ENCODE measurements at regions not wholly inside any gene's neighbourhood (a gene's known extent, or its start where the extent isn't known, plus 50 kb on each side); places are given as distances from the start of the nearest gene placed in this dataset.
A peak's percentile ranks its signal among the peaks of the same experiment; 100 is the strongest.

DNA sequence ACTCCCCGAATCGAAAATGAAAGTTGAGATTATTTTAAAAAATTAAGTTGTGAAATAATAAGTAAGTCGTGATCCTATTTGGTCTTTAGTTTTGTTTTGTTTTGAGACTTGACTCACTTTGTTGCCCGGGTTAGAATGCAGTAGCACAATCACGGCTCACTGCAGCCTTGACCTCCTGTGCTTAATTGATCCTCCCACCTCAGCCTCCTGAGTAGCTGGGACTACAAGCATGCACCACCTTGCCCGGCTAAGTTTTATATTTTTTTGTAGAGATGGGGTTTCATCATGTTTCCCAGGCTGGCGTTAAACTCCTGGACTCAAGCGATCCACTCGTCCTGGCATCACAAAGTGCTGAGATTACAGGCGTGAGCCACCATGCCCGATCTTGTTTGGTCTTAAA, 326.2 kb downstream of the MYCN start:
- DNase-seq, result no peak

DNA sequence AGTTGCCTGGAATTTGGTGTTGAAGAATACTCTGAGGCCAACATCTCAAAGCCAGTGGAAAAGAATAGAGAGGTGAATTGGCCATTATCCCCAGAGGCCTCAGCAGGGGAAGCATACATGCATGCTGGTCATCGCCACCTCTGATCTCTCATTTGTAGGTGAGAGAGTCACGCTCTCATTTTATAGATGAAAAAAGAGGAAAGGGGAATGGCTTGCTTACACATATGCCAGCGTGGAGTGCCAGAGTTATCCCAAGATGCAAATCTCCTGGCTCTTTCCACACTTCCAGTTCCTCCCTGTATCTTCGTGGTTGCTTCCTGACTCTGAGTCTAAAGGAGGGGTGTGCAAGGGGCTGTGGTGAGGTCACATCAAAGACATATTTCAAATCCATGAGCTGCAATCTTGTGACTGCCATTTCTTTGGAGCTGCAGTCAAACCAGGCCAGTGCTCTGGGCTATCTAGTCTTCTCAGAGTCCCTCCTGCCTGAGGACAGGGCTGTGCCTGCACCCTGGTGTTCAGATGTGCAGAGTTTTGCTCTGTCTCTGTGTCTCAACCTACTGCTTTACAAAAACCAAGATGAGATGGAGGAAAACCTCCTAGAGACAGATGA, 324.7 kb downstream of the MYCN start:
- DNase-seq, result no peak

DNA sequence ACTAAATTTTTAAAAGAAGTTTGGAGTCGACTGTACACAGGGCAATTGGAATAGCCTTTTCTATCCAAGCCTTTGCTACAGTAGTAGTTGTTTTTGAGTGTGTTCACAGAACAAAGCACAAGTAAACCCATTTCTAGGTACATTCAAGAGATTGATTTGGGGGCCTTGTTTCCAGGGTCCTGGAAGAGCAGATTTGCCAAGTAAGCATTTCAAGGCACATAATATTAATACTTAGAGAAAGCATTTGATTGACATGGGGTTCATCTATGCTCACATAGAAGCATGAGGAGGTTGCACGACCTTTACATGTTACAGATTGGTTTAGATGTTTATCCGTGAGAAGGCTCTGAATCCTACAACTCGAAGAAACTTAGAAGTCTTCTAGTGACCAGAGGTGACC, 324.1 kb downstream of the MYCN start:
- no peak for DNase-seq

DNA sequence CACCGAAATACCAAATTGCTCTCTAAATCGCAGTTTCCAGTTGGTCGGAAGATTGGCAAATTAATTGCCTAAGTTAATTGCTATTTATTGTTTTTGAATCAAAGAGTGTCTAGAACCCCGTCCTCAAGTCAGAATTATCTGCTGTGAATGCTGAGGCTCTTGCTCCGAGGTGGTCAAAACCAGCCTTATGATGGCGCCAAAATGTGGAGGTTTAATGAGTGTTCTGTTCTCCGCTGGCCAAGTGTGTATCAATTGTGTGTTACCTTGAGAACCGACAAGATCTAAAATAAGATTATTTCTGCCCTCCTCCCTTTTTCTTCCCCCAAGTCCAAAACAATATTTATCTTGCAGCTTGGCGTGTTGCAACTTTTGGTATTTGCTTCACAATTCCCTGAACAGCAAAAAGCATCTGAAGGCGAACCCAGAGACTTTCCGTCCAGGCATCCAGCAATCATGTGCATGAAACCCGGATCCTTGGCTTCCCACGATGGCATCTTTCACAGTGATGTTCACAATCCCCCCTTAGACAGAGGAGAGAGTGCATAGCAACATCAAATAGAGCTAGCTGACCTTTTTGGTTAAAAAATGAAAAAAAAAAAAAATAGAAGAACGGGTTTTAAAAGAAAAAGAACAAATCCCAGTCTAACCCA, 323.0 kb downstream of the MYCN start:
- DNase-seq, result no peak

DNA sequence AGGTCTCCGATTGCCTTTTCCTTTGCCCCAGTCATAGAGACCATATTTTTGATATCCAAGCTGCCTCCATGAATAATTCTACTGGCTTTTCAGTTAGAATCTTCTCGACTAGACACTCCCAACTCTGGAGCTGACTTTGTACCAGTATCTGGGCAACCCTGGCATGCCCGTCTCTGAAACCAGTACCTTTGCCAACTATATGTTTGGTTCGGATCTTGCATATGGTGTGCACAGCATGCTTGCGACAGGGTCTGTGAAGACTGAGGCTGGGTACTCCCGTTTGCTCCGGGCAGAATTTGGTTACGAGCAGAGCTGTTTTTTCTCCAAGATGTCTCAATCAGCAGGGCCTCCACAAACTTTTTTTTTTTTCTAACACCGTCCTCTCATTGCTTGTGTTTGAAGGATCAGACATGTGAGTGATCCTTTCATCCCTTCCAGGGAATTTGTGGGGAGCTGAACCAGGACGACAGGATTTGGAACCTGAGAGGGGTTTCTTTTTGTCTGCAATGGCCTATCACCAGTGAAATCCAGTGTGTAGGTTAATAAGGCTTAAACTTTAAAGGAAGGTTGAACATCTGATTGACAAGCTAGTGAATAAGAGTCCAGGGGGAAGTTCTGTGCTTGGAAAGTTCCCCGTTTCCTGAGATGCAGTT, 322.3 kb downstream of the MYCN start:
- no peak for DNase-seq

DNA sequence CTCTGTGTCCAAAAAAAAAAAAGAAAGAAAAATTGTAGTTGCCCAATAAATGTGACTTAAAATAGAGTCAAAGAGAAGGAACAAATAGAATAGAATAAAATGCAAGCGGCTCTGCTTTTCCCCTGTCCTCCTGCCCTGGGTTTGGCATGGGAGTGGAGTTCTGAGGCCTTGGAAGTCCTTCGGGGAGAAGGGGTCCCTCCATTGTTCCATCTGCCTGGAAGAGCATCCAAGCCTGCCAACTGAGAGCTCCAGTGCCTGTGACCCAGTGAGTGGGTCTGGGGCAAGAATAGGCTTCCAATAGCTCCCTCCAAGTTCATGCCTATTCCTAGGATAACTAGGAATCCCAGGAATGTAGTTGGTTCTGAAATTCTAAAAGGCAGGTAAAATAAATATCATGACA, 321.4 kb downstream of the MYCN start:
- DNase-seq, result no peak

DNA sequence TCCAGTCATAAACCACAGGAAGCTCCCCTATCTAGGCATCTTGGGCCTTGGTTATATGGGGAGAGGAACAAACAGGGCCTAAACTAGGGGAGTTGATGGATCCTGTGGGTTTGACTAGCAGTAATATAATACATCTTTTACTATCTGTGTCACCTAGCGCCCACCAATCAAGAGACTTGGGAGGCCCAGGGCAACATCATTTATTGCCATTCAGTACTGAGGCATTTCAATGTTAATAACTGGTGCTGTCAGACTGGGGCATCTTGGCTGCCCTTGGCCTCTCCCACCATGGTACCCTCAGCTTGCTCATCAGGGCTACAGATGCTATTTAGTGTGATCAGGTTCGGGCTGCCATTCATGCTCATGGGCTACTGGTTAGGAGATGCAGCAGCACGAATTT, 320.7 kb downstream of the MYCN start:
- no peak for DNase-seq

DNA sequence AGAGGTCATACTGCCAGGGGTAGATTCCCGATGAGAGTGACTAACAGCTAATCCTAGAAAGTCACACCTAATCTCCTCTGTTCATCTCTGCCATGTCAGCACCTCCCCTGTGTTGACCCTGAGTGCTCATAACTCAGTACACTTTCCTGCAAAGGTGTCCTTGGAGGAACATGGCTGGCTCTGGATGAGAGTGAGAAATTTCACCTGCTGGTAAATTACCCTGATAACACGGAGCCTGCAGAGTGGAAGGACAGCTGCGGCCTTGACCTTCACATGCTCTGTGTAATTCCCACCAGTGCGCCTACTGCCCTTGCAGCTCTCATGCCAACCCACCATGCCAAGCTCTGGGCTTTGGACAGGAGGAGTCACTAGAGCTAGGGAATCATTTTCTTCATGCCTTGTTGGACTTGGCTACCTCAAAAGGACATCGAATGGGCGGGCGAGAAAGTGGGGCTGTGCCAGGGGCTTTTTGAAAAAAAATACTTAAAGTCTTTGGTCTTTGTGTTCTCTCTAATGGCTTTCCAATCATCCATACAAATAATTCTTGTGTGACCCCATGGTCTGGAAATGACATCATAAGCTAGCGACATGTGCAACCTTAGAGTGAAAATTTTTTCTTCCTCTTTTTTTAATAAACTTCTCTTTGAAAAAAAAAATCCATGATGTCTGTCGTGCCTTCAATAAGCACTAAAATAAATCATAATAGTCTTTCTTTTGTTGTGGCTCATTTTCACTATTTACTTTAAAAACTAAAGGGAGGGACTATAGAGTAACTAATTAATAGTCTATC, 319.9 kb downstream of the MYCN start:
- DNase-seq, result no peak

DNA sequence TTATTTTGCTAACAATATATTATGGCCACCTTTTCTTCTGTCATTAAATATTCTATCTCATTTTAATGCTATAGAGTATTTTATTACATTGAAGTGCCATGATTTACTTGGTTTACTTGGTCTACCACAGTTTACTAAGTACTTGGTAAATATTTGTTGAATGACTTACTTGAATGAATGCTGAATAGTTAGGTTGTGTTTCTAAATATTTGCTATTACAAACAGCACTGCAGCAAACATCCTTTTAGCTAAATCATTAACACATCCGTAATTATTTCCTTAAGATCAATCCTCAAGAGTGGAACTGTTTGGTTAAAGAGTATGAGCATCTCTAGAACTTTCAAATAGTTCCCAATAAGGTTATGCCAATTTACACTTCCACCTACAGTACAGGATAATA, 318.7 kb downstream of the MYCN start:
- DNase-seq, result no peak

DNA sequence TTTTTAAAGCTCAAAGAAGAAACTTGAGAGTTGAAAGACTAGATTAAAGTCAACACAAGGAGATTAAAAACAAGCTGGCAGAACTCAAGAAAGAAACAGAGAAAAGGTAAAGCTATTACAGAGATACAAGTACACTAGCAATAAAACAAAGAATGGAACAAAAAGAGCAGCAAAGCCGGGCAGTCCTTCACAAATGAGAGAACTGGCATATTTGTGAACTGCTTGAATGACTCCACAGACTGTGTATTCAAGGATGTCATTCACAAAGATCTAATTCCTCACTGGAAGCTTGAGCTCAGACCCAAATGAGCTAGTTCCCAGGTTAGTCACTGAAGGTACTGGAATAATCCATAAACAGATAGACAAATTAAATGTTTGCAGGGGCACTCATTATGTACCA, 318.0 kb downstream of the MYCN start:
- DNase-seq, result no peak

DNA sequence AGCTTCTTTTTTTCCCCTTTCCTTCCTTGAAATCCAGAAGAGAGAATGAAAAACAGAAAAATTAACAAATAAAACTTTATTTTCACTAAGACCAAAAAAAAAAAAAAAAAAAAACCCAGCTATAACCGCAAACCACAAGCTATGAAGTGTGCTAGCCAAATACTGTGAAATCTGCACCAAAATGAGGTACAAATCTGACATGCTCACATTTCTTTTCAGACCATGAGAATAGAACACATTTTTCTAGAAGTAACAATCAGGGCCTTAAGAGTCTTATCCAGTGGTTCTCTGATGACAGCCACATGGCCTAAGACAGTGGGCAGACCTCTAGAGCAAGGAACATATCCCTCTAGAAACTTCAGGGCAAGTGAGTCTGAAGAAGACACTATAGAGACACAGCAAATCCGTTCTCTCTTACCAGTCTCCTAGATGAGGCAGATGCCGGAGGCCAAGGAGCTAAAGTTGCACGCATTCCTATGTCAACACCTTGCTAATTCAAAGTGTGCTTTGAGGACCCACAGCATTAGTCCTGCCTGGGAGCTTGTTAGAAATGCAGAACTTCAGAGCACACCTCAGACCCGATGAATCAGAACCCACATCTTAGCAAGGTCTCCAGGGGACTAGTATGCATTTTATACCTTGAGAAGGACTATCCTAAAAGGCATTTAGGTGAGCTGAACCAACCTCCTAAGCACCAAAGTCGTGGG, 317.1 kb downstream of the MYCN start:
- DNase-seq, result peak; percentile 2

DNA sequence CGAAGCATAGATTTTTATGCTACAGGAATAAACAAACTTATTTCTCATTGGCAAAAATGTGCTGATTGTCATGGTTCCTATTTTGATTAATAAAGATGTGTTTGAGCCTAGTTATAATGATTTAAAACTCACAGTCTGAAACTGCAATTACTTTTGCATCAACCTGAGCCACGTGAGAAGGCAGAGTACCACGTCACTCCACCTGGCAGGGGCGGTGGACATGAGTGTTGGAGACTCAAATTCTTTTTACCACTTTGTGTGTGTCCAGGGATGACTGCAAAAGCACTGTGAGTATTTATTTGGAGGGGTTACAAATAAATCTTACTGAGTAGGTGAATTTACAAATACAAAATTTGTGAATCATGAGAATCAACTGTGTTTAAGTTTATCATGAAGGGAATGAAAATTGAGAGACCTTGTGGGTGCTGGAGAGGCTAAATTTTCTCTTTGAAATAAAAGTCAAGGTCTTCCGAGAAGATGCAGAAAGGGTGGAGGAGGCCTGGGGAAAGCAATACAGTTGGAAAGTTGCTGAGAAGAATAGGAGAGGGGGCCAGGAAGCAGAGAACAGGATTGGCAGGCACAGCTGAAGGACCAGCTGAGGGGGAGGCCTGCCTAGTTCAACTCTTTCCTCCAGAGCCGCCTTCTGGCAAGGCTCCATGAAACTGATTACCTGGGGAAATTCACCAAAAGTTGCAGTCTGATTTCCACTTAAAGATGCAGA, 316.4 kb downstream of the MYCN start:
- peak; percentile 1 for DNase-seq

DNA sequence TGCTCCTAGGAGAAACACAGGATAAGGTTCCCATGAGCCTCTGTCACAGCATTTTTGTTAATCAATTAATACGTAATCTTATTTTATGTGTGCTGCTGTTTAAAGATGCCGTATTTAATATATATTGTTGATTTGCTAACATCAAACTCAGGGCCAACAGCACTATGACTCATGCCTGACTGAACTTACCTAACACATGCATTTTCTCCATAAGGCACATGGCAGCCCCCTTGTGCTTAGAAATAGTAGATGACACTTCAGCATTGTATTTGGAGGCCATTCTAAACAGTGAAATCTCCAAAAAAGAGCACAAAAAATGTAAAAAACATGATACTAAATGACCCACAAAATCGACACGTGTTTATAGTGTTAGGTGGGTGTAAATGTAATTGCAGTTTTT, 314.8 kb downstream of the MYCN start:
- no peak for DNase-seq

DNA sequence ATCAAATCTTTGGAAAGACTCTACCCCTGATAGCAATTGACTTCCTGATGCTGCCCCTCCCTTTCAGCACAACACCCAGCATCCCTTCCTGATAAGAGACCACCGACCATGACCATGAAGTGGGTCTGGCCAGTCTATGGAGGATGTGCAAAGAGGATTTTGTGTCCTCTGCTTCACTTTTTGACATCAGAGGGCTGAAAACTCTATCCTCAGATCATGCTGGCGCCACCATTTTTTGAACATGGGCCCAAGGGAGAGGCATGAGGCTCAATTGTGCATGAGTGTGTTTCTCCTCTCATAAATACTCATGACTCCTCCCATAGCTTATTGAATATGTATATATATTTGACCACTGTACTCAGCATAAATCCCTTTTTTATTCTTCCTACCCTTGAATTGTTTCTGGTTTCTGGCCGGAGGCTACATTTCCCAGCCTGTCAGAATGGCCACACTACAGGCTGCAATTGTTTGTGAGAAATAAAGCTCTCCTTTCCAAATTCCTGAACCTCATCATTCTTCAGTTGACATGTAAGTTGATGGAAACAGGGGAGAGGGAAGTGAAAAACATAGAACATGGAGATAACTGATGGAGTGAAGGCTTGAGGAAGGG, 314.1 kb downstream of the MYCN start:
- DNase-seq, result no peak

DNA sequence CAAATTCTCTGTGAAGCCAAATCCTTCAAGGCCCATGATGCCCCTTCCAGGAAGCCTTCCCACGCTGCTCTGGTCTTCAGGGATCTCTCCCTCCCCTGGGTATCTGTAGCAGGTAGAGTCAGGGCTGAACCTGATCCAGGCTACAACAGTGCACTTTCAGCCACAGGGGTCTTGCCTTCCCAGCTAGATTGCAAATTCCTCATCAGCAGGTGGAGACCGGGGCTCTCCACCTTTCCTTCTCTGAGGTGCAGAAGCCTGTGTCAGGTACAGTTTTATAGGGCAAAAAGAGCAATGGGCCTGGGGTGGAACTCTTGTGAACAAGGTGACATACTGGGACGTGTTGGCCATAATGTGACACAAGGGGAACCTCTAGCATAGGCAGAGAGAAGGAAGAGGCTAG, 312.9 kb downstream of the MYCN start:
- DNase-seq, result no peak

DNA sequence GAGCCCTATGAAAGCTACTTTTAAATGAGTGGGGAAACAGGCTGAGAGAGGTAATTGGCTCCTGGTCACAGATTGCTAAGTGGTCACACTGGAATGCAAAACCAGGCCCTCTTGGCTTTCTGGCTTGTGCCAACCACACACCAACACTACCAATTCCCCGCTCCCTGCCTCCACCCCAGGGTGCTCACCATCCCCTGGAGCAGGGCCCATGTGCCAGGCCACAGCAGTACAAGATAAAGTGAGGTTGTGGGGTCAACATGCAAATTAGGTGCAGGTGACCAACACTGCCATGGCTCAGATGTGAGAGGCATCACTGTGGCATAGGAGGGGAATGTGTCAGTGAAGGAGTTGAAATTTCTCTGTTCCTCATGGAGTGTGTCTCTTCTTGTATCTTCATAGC, 312.5 kb downstream of the MYCN start:
- DNase-seq, result no peak

DNA sequence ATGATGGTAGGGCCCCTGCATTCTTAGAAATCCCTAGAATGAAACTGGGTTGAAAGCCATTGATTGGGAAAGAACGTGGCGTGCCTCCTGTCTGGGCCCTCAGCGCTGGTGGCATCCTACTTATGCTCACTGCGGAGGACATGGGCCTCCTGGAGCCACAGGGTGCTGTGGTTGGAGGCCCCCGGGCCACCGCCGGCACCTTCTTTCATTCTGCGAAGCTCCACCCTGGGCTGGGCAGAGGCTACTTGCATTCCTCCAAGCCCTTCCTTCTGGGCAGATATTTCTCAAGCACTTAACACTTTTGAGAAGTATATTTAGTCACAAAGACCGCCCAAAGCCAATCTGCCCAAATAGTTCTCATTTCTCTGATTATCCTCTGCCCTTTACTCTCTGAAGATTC, 311.9 kb downstream of the MYCN start:
- no peak for DNase-seq

DNA sequence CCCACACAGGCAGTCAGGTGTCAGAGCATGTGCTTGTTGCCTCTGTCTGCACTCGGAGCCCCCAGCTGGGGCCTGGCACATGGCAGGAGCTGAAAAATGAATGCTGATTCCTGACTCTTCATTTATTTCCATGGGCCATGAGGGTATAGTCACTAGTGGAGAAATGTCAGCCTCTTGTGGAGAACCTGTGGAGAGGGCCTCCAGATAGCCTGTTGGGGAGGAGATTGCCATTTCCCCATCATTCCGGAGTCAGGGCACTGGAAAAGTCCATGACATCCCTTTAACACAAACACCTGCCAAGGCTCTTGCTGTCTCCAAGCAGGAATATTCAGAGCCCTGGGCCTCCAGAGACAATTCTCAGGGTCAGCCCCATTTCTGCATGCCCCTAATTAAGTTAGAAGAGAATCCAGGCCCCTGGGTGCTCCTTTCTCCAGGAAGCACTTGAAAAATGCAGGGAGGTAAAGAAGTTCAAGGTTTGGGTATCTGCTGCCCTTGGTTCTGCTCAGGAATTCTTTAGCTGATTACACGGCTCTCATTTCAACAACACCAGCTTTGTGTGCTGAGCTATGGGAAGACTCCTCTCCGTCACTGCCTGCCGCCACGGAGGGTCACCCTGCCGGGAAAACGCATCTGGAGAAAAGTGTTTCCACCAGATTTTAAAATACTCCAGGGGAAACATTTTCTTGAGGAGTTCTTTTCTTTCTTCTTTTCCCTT, 311.3 kb downstream of the MYCN start:
- DNase-seq, result no peak

DNA sequence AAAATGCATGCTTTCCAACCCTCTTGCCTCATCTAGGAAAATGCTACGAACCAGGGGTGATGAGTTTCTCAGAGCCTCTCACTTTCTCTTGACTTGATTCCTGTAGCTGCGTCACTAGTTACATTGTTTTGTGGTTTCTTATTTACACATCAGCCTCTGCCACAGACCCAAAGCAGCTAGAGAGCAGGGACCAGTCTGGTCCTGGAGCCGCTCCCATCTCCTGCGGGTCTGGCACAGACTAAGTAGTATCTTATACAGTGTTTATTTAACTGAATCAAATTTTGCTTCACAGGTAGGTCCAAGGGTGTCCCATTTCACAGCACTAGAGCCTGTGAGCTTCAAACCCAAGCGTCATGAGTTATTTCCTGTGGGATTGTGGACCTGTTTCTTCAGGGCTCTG, 310.5 kb downstream of the MYCN start:
- DNase-seq, result no peak

DNA sequence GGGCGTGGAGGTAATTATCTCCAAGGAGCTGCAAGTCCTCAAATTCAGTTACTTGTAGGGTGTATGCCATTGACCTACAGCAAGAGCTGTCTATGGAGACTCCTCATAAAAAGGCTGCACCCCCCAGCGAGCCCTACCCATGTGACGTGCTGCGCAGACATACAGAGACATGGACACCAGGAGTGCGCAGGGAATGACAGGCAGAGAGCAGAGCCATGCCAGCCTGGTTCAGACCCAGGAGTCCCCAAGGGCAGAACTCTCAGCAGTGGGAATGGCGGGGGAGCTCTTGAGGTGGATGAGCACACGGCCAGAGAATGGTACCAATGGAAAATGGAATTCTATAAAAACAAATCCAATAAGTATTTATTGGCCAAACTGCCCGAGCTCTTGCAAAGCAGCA, 310.1 kb downstream of the MYCN start:
- DNase-seq, result no peak

DNA sequence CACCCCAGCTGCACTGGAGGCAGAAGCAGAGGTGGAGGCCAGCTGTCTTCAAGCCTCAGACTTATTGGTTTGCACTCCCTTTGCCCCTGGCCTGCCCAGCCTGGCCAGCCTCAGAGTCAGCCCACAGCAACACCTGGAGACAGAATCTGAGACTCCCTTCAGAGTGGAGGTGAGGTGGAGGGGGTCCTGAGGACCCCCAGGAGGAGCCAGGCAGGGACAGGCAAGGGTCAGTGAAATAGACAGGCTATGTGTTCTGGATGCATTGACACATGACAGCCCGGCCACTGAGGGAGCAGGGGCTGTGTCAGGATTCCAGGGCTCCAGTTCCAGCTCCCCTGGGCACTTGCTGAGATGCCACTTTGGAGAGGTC, 309.7 kb downstream of the MYCN start:
- DNase-seq, result no peak

Data from GF-D8 (cell line).